CD14-positive monocyte (primary cell): ENCODE measurements at regions not wholly inside any gene's neighbourhood (a gene's known extent, or its start where the extent isn't known, plus 50 kb on each side); places are given as distances from the start of the nearest gene placed in this dataset.

Source experiments
- DNase-seq, 3 donors: peaks; one replicate each; pipeline ENCODE4 v3.0.0-alpha.2; 2011 to 2022
- H2AFZ ChIP-seq: 2 replicates; pipeline ENCODE4 v1.6.0; 2012; ENCODE audit warnings: mild to moderate bottlenecking, low read depth, low read length, inconsistent platforms; ENCODE audit not compliant: insufficient read depth, poor library complexity, severe bottlenecking
- H3K27ac ChIP-seq, 2 donors: 1 replicate in 1 of 2; 2 replicates in 1 of 2; pipeline ENCODE4 v1.5.1; 2012 to 2013; ENCODE audit warnings: low read length in 2 of 2, control low read depth in 1 of 2, inconsistent platforms in 1 of 2, low read depth in 1 of 2, mild to moderate bottlenecking in 1 of 2
- H3K27me3 ChIP-seq, 2 donors: one replicate each; pipeline versions ENCODE4 v1.6.0 to v1.6.1; 2011 to 2013; ENCODE audit warnings: low read length in 2 of 2; ENCODE audit not compliant: control insufficient read depth in 2 of 2, insufficient read depth in 2 of 2
- H3K36me3 ChIP-seq, 2 donors: replicated peaks in 1 of 2; 1 replicate in 1 of 2; 2 replicates in 1 of 2; pipeline versions ENCODE4 v1.5.1 to v1.6.1; 2012 to 2013; ENCODE audit warnings: low read length in 2 of 2, control low read depth in 1 of 2, inconsistent platforms in 1 of 2, mild to moderate bottlenecking in 1 of 2; ENCODE audit not compliant: insufficient read depth in 2 of 2, control insufficient read depth in 1 of 2
- H3K4me1 ChIP-seq, 2 donors: 1 replicate in 1 of 2; 2 replicates in 1 of 2; pipeline versions ENCODE4 v1.5.1 to v1.6.1; 2012 to 2013; ENCODE audit warnings: low read length in 2 of 2, control low read depth in 1 of 2, inconsistent platforms in 1 of 2, mild to moderate bottlenecking in 1 of 2, moderate library complexity in 1 of 2; ENCODE audit not compliant: insufficient read depth in 2 of 2, control insufficient read depth in 1 of 2
- H3K4me2 ChIP-seq: replicated peaks from 2 replicates; pipeline ENCODE3; 2012; ENCODE audit warnings: low read length, moderate library complexity, mild to moderate bottlenecking; ENCODE audit not compliant: poor library complexity, severe bottlenecking; ENCODE audit errors: extremely low read depth
- H3K4me3 ChIP-seq, 3 experiments: fragments of 200-600 bp in 1 of 3; sonication (generic) in 1 of 3; replicated peaks in 1 of 3; 1 replicate in 2 of 3; 2 replicates in 1 of 3; pipeline ENCODE4 v1.5.1; 2011 to 2013; ENCODE audit warnings: low read length in 3 of 3, mild to moderate bottlenecking in 3 of 3, control low read depth in 2 of 3, low read depth in 2 of 3, inconsistent platforms in 1 of 3, moderate library complexity in 1 of 3
- H3K79me2 ChIP-seq: 2 replicates; pipeline ENCODE4 v1.6.0; 2012; ENCODE audit warnings: mild to moderate bottlenecking, control low read depth, inconsistent platforms, low read length, moderate library complexity; ENCODE audit not compliant: insufficient read depth
- H3K9ac ChIP-seq: 2 replicates; pipeline ENCODE4 v1.6.0; 2017; ENCODE audit warnings: low read length, mild to moderate bottlenecking; ENCODE audit not compliant: insufficient read depth, poor library complexity, severe bottlenecking
- H3K9me3 ChIP-seq, 2 donors: replicated peaks in 1 of 2; 1 replicate in 1 of 2; 2 replicates in 1 of 2; pipeline versions ENCODE4 v1.5.1 to v1.6.1; 2012 to 2013; ENCODE audit warnings: low read length in 2 of 2, control low read depth in 1 of 2; ENCODE audit not compliant: control insufficient read depth in 1 of 2, insufficient read depth in 1 of 2
- H4K20me1 ChIP-seq: 2 replicates; pipeline ENCODE4 v1.6.0; 2012; ENCODE audit warnings: mild to moderate bottlenecking, low read length, control low read depth, moderate library complexity; ENCODE audit not compliant: insufficient read depth
- H3K27ac Mint-ChIP-seq, 7 donors: one replicate each; pipeline ENCODE4 v1.8.0; 2020; ENCODE audit warnings: mild to moderate bottlenecking in 7 of 7, mixed read lengths in 7 of 7, moderate library complexity in 6 of 7, inconsistent platforms in 2 of 7
- H3K27me3 Mint-ChIP-seq, 3 donors: one replicate each; pipeline ENCODE4 v1.8.0; 2021 to 2022; ENCODE audit warnings: low read depth in 3 of 3, mild to moderate bottlenecking in 3 of 3, mixed read lengths in 3 of 3, moderate library complexity in 3 of 3, inconsistent platforms in 1 of 3
- H3K36me3 Mint-ChIP-seq, 2 donors: one replicate each; pipeline ENCODE4 v1.8.0; 2020; ENCODE audit warnings: mixed read lengths in 2 of 2, inconsistent platforms in 1 of 2, mild to moderate bottlenecking in 1 of 2
- H3K4me1 Mint-ChIP-seq: one replicate; pipeline ENCODE4 v1.8.0; 2020; ENCODE audit warnings: mild to moderate bottlenecking, mixed read lengths
- H3K4me3 Mint-ChIP-seq, 2 donors: one replicate each; pipeline ENCODE4 v1.8.0; 2020; ENCODE audit warnings: mild to moderate bottlenecking in 2 of 2, mixed read lengths in 2 of 2, moderate library complexity in 1 of 2
- H3K9me3 Mint-ChIP-seq, 7 donors: one replicate each; pipeline ENCODE4 v1.8.0; 2020 to 2022; ENCODE audit warnings: mixed read lengths in 7 of 7, mild to moderate bottlenecking in 6 of 7, moderate library complexity in 6 of 7, inconsistent platforms in 2 of 7
- CTCF ChIP-seq: fragments of 200-600 bp; IDR thresholded peaks from one replicate; pipeline ENCODE4 v1.8.0; 2022; ENCODE audit warnings: antibody characterized with exemption, mild to moderate bottlenecking
- WGBS: methylation state at CpG from one replicate; pipeline ENCODE4 v1.1.5; 2013; ENCODE audit warnings: missing lambda C conversion rate; ENCODE audit not compliant: insufficient coverage; 5-methylcytosine and 5-hydroxymethylcytosine counted together
- intact Hi-C, 2 donors: fragments of 100-400 bp; cut with micrococcal nuclease; formaldehyde crosslinking; loops; one replicate each; pipeline versions ENCODE4 v1.15.0 to v1.15.1; 2023

GRCh38 chr9:113675475-113675941, 200.6 kb upstream of the ZNF618 start:
- Histone ChIP-seq H3K36me3 (no peaks in the 10 kb centered on the region), H3K27ac (no peak overlapping the region), H2AFZ (peak overlapping the region; percentile 14), H3K4me1 (no peaks in the 10 kb centered on the region), H3K27me3 (no peaks in the 10 kb centered on the region), H3K4me3 (no peak overlapping the region), H4K20me1 (no peaks in the 10 kb centered on the region), H3K9me3 (no peaks in the 10 kb centered on the region), H3K4me2 (no peak overlapping the region), H3K9ac (no peak overlapping the region), H3K79me2 (no peaks in the 10 kb centered on the region)
- Mint-ChIP-seq H3K4me3 (no peak overlapping the region), H3K4me1 (peaks cover 13% of the 10 kb centered on the region), H3K27me3 (peaks cover 4 to 16% (median 6%) of the 10 kb centered on the region in 3 donors), H3K36me3 (no peaks in the 10 kb centered on the region), H3K27ac (peak overlapping the region in 2 of 7 donors; percentile 15 to 47), H3K9me3 (peaks cover 0 to 3% (median 1%) of the 10 kb centered on the region in 7 donors)
- DNase-seq = peak in 1 of 3 donors; percentile 53
- 67% methylated on average over 5 of the region's 10 CpGs for WGBS
- intact Hi-C loops = no loop called here
- no peak for TF ChIP-seq CTCF

DNA sequence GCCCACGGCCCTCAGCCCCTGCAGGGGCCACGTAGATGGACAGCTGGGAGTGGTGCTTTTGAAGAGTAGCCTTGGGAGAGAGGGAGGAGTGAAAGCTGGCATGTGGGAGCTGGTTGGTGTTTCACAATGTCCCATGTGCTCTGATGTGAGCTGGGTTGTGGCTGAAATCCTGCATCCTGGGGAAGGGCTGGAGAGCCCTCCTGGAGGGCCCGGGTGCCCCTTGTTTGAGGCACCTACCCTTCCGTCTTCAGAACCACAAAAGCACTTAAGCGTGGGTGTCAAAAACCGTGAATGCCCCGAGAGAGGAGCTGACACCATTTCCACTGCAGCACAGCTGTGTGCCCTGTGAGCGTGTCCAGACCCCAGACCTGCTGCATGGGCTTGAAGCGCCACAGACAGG, 199.1 kb upstream of the ZNF618 start:
- no peak for DNase-seq
- Histone ChIP-seq H3K4me3 (no peak overlapping the region), H4K20me1 (no peaks in the 10 kb centered on the region), H3K27me3 (no peaks in the 10 kb centered on the region), H3K9me3 (no peaks in the 10 kb centered on the region), H3K27ac (no peak overlapping the region), H3K4me1 (no peaks in the 10 kb centered on the region), H3K9ac (no peak overlapping the region), H3K4me2 (no peak overlapping the region), H3K79me2 (no peaks in the 10 kb centered on the region), H2AFZ (no peak overlapping the region), H3K36me3 (no peaks in the 10 kb centered on the region)
- peak overlapping the region in 1 of 7 donors; percentile 30 for H3K27ac Mint-ChIP-seq
- peaks cover 14% of the 10 kb centered on the region for H3K4me1 Mint-ChIP-seq
- peaks cover 0 to 3% (median 1%) of the 10 kb centered on the region in 7 donors for H3K9me3 Mint-ChIP-seq
- 22% methylated on average over 5 of the region's 9 CpGs for WGBS
- no peak for TF ChIP-seq CTCF
- intact Hi-C loops = no loop called here
- no peak overlapping the region for H3K4me3 Mint-ChIP-seq
- no peaks in the 10 kb centered on the region for H3K36me3 Mint-ChIP-seq
- H3K27me3 Mint-ChIP-seq = peaks cover 4 to 16% (median 6%) of the 10 kb centered on the region in 3 donors
